ENCODE measurements at regions not wholly inside any gene's neighbourhood (a gene's known extent, or its start where the extent isn't known, plus 50 kb on each side); places are given as distances from the start of the nearest gene placed in this dataset.
"Not testable (repeated sequence)": the region's sequence is repeated elsewhere in the genome, so short reads cannot be mapped to it uniquely, and the experiment has no call there.

DNA sequence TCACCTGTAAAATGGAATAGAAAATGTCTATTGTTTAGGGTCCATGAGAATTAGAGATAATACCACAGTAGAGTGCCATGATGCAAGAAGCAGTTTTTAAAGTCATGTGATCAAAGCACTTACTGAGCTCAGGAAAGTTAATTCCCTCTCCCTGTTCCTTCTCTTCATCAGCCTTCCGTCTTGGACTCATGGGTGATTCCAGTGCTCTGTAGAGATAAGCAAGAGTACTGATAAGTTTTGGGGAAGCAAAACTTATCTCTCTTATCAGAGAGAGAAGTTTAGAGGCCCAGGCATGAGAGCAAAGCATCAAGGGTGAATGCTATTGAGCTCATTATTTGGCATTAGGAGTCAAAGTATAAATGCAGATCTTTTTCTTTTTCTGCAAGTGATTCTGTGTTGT lies 410.1 kb downstream of the AGTPBP1 start:
- no peak overlapping the region for H3K4me3 ChIP-seq (ENCODE audit: low read length)

DNA sequence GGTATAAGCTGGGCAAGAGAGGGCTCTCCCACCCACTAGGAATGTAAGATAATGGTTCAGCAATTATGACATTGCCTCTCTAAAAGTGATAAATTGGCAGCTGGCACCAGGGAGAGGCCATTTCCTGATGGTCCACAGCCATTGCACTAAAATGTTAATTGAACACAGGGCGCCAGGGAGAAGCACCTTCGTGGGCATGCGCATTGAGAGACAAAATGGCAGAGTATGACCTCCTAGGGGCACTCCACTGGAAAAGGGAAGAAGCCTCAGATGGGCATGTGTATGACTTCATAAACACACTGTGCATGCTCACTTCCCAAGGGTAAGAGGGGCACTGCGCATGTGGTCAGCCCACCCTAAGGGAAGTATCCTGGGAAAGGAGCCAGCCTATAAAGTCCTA lies 419.2 kb downstream of the AGTPBP1 start:
- H3K27me3 ChIP-seq (ENCODE audit: control insufficient read depth, insufficient read depth, low read length) = no peaks in the 10 kb centered on the region
- no peak overlapping the region for H3K9ac ChIP-seq (ENCODE audit: low read depth, low read length)

More for the DNA sequence above, 410.1 kb downstream of the AGTPBP1 start:
- no peak overlapping the region for H3K4me2 ChIP-seq (ENCODE audit: low read length)
- no peaks in the 10 kb centered on the region for H3K36me3 ChIP-seq (ENCODE audit: insufficient read depth, low read length)
- H3K9me3 ChIP-seq (replicated peaks; ENCODE audit: low read length) = no peaks in the 10 kb centered on the region
- H3K4me1 ChIP-seq (ENCODE audit: control insufficient read depth, insufficient read depth, low read length) = no peaks in the 10 kb centered on the region
- H3K9ac ChIP-seq (ENCODE audit: low read depth, low read length) = no peak overlapping the region
- H3K27me3 ChIP-seq (ENCODE audit: control insufficient read depth, insufficient read depth, low read length) = no peaks in the 10 kb centered on the region

DNA sequence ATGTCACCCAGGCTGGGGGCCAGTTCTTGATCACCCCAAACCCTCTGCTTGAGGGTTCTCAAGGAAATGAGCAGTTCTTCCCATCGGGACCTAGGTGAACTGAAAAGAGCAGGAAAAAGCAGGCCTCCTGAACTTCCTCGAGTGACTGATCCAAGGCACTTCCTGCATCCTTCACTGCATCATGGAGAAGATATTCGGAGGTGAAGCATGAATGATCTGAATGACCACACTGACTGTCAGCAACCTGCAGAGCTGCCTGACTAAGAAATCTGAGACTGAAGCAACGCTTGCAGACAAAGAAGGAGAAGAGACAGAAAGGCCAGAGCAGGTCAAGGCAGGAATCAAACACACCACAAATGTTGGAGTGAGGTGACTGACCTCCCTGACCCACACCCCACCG lies 420.2 kb downstream of the AGTPBP1 start:
- no peak overlapping the region for H3K4me2 ChIP-seq (ENCODE audit: low read length)
- H3K27me3 ChIP-seq (ENCODE audit: control insufficient read depth, insufficient read depth, low read length) = no peaks in the 10 kb centered on the region
- H3K4me1 ChIP-seq (ENCODE audit: control insufficient read depth, insufficient read depth, low read length) = no peaks in the 10 kb centered on the region
- peaks cover 4% of the 10 kb centered on the region for H3K9me3 ChIP-seq (replicated peaks; ENCODE audit: low read length)
- no peak overlapping the region for H3K9ac ChIP-seq (ENCODE audit: low read depth, low read length)
- no peaks in the 10 kb centered on the region for H3K36me3 ChIP-seq (ENCODE audit: insufficient read depth, low read length)
- no peak overlapping the region for H3K4me3 ChIP-seq (ENCODE audit: low read length)

More for the DNA sequence above, 419.2 kb downstream of the AGTPBP1 start:
- no peak overlapping the region for H3K4me3 ChIP-seq (ENCODE audit: low read length)
- peaks cover 4% of the 10 kb centered on the region for H3K9me3 ChIP-seq (replicated peaks; ENCODE audit: low read length)
- no peaks in the 10 kb centered on the region for H3K36me3 ChIP-seq (ENCODE audit: insufficient read depth, low read length)
- no peak overlapping the region for H3K4me2 ChIP-seq (ENCODE audit: low read length)
- H3K4me1 ChIP-seq (ENCODE audit: control insufficient read depth, insufficient read depth, low read length) = no peaks in the 10 kb centered on the region

DNA sequence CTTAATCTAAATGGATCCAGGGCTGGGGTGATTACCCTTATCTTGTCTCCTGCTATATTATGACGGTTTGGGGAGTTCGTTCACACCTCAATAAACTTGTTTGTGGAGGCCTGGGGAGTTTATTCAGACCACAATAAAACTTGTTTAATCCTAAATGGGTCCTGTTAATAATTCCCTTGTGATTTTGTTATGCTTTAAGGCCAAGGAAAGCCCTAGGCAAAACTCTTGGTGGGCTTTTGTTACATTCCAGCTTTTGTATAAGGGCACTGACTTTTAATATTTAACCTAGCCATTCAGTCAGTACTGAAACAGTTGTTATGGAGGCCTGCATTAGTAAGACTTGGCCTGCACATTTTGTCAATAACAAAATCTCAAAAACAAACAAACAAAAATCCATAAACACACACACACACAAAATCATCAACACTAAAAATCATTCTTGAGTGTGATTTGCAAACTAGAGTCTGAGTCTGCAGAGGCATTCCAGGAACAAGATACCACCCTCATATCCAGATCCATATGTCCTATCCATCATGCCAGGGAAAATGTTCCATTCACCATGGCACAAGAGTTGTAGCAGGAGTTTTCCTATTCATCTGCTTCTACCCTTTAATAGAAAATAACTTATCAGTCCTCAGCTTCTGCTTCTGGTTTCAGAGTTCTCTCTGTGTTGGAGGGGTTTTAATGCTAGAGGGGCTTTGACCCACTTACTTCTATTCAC lies 421.7 kb downstream of the AGTPBP1 start:
- Histone ChIP-seq H3K4me1 (ENCODE audit: control insufficient read depth, insufficient read depth, low read length) (no peaks in the 10 kb centered on the region), H3K9ac (ENCODE audit: low read depth, low read length) (no peak overlapping the region), H3K4me3 (ENCODE audit: low read length) (no peak overlapping the region), H3K4me2 (ENCODE audit: low read length) (no peak overlapping the region), H3K36me3 (ENCODE audit: insufficient read depth, low read length) (no peaks in the 10 kb centered on the region), H3K27me3 (ENCODE audit: control insufficient read depth, insufficient read depth, low read length) (no peaks in the 10 kb centered on the region), H3K9me3 (replicated peaks; ENCODE audit: low read length) (peaks cover 4% of the 10 kb centered on the region)

DNA sequence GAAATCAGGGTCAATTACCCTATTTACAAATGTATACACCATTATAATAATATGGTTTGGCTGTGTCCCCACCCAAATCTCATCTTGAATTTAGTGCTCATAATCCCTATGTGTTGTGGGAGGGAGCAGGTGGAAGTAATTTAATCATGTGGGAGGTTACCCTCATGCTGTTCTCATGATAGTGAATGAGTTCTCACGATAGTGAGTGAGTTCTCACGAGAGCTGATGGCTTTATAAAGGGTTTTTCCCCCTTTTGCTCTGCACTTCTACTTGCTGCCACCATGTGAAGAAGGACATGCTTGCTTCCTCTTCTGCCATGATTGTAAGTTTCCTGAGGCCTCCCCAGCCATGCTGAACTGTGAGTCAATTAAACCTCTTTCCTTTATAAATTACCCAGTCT lies 426.2 kb downstream of the AGTPBP1 start:
- H3K9ac ChIP-seq (ENCODE audit: low read depth, low read length); H3K27me3 ChIP-seq (ENCODE audit: control insufficient read depth, insufficient read depth, low read length); H3K9me3 ChIP-seq (replicated peaks; ENCODE audit: low read length); H3K4me2 ChIP-seq (ENCODE audit: low read length); H3K4me1 ChIP-seq (ENCODE audit: control insufficient read depth, insufficient read depth, low read length); H3K4me3 ChIP-seq (ENCODE audit: low read length); H3K36me3 ChIP-seq (ENCODE audit: insufficient read depth, low read length): not testable (repeated sequence)

DNA sequence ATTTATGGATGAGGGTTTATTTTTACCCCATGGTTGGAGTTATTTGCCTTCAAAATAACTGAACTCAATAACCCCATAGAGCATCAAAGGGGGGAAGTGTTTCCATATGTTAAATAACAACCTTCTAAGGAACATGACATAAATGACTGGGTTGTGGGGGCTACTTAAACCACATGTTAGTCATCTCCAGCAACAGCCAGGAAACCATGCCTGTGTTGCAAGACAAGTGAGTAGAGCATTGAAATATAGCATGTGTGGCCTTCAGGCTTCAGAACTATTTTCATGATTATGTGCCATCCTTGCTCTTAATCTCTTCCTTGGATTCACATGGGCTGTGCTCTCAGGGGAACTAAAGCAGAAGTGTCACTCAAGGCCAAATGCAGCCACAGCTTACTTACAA lies 431.2 kb downstream of the AGTPBP1 start:
- H3K4me1 ChIP-seq (ENCODE audit: control insufficient read depth, insufficient read depth, low read length) = no peaks in the 10 kb centered on the region
- H3K36me3 ChIP-seq (ENCODE audit: insufficient read depth, low read length) = no peaks in the 10 kb centered on the region
- H3K9ac ChIP-seq (ENCODE audit: low read depth, low read length) = no peak overlapping the region
- no peak overlapping the region for H3K4me2 ChIP-seq (ENCODE audit: low read length)
- H3K4me3 ChIP-seq (ENCODE audit: low read length) = no peak overlapping the region
- no peaks in the 10 kb centered on the region for H3K27me3 ChIP-seq (ENCODE audit: control insufficient read depth, insufficient read depth, low read length)
- no peaks in the 10 kb centered on the region for H3K9me3 ChIP-seq (replicated peaks; ENCODE audit: low read length)

DNA sequence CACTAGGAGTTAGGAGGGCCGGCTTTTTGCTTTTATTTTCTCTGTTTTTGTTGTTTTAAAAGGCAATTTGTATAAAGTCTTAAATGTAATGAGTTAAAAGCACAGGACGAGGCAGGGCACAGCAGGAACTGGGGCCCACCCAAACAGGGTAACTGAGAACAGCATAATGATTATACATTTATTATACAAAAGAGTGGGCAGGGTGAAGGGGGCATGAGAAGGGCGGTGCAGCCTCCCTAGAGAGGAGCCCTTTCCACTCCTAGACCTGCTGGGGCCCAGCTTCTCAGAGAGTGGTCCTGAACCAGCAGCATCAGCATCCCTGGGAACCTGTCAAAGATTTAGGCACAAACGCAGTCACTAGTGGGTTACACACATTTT lies 438.0 kb downstream of the AGTPBP1 start:
- H3K27me3 ChIP-seq (ENCODE audit: control insufficient read depth, insufficient read depth, low read length) = no peaks in the 10 kb centered on the region
- no peak overlapping the region for H3K4me2 ChIP-seq (ENCODE audit: low read length)
- H3K9me3 ChIP-seq (replicated peaks; ENCODE audit: low read length) = no peaks in the 10 kb centered on the region
- no peaks in the 10 kb centered on the region for H3K36me3 ChIP-seq (ENCODE audit: insufficient read depth, low read length)
- H3K9ac ChIP-seq (ENCODE audit: low read depth, low read length) = no peak overlapping the region
- H3K4me1 ChIP-seq (ENCODE audit: control insufficient read depth, insufficient read depth, low read length) = no peaks in the 10 kb centered on the region
- H3K4me3 ChIP-seq (ENCODE audit: low read length) = no peak overlapping the region

DNA sequence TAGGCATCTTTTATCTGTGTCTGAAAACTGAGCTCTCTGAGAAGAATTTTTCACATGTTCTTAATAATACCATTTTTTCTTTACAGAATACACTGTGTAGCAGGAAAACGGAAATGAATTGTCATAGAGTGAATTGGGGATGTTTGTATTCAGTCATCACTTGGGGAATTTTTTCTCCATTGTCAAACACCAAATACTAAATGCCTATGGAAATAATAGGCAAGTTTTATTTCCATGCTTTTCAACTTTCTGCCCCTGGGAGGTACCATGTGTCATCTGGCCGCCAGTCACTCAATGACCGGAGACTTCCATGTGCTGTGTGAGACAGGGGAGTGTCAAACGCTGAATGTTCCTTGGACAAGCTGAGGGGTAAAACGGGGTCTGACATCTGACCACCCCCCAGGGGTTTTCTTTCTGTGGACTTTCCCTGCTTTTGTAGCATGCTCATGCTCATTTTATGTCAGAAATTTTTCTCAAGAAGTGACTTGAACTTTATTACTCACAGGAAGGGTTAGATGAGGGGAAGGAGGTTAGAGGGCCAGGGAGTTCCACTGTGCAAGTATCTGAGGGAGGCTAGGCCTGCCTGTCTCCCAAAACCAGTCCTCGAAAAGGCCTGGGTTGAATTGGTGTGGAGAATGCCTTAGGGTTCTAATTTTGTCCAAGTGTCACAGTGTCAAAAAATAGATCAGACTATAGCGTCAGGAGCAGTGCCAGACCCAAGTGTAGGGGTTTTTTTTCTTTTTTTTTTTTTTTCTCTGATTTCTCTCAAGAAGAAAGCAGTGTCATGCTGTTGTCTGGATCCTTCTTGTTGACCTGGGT lies 438.6 kb downstream of the AGTPBP1 start:
- H3K27me3 ChIP-seq (ENCODE audit: control insufficient read depth, insufficient read depth, low read length) = no peaks in the 10 kb centered on the region

DNA sequence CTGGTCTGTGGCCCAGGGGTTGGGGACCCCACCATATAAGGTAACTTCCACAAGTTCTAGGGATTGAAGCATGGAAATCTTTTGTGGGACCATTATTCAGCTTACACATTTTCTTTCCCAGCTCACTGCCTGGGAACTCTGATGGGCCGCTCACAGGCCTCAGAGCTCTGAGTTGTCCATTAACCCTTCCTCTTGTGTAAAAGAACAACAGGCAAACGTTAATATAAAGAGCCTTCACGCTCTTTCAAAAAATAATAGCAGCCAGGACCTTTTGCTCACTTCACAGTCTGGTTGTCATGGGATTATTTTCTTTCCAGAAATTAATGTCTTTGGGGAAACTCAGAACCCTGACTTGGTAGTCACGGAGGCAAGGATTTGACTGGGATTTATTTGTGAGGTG lies 443.3 kb downstream of the AGTPBP1 start:
- Histone ChIP-seq H3K27me3 (ENCODE audit: control insufficient read depth, insufficient read depth, low read length) (no peaks in the 10 kb centered on the region), H3K36me3 (ENCODE audit: insufficient read depth, low read length) (no peaks in the 10 kb centered on the region), H3K4me2 (ENCODE audit: low read length) (no peak overlapping the region), H3K4me3 (ENCODE audit: low read length) (no peak overlapping the region), H3K9ac (ENCODE audit: low read depth, low read length) (no peak overlapping the region), H3K9me3 (replicated peaks; ENCODE audit: low read length) (no peaks in the 10 kb centered on the region), H3K4me1 (ENCODE audit: control insufficient read depth, insufficient read depth, low read length) (no peaks in the 10 kb centered on the region)

More for the DNA sequence above, 438.6 kb downstream of the AGTPBP1 start:
- no peaks in the 10 kb centered on the region for H3K36me3 ChIP-seq (ENCODE audit: insufficient read depth, low read length)
- no peaks in the 10 kb centered on the region for H3K9me3 ChIP-seq (replicated peaks; ENCODE audit: low read length)
- H3K4me2 ChIP-seq (ENCODE audit: low read length) = no peak overlapping the region
- H3K9ac ChIP-seq (ENCODE audit: low read depth, low read length) = no peak overlapping the region
- no peak overlapping the region for H3K4me3 ChIP-seq (ENCODE audit: low read length)
- no peaks in the 10 kb centered on the region for H3K4me1 ChIP-seq (ENCODE audit: control insufficient read depth, insufficient read depth, low read length)

DNA sequence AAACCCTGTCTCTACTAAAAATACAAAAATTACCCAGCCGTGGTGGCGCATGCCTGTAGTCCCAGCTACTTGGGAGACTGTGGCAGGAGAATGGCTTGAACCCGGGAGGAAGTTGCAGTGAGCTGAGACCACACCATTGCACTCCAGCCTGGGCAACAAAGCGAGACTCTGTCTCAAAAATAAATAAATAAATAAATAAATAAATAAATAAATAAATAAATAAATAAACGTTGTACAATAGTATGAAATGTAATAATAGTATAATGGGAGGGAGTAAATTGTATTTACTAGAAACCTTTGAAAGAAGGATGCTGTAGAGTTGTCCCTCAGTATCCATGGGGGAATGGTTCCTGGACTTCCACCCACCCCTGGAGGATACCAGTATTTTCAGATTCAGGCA lies 446.5 kb downstream of the AGTPBP1 start:
- H3K4me1 ChIP-seq (ENCODE audit: control insufficient read depth, insufficient read depth, low read length); H3K9me3 ChIP-seq (replicated peaks; ENCODE audit: low read length); H3K4me3 ChIP-seq (ENCODE audit: low read length); H3K27me3 ChIP-seq (ENCODE audit: control insufficient read depth, insufficient read depth, low read length); H3K9ac ChIP-seq (ENCODE audit: low read depth, low read length); H3K4me2 ChIP-seq (ENCODE audit: low read length); H3K36me3 ChIP-seq (ENCODE audit: insufficient read depth, low read length): not testable (repeated sequence)

DNA sequence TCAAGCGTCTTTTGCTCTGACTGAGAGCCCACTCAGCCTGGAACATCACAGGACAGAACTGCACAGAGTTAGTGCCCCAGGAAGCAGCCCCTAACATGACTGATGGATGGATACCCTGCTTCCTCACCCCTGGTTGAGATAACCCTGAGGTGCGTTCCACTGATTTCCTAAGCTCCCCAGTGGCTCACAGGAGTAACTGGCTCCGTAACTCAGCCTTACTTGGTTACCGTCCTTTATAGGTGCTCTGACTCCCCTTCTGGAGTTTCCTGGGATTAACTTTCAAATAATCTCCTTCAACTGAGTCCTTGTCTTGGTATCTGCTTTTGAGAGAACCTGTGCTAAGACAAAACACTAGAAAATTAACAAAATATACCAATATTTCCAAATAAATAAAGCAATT lies 449.5 kb downstream of the AGTPBP1 start:
- Histone ChIP-seq H3K9ac (ENCODE audit: low read depth, low read length) (no peak overlapping the region), H3K36me3 (ENCODE audit: insufficient read depth, low read length) (no peaks in the 10 kb centered on the region), H3K27me3 (ENCODE audit: control insufficient read depth, insufficient read depth, low read length) (no peaks in the 10 kb centered on the region), H3K9me3 (replicated peaks; ENCODE audit: low read length) (no peaks in the 10 kb centered on the region), H3K4me2 (ENCODE audit: low read length) (no peak overlapping the region), H3K4me3 (ENCODE audit: low read length) (no peak overlapping the region), H3K4me1 (ENCODE audit: control insufficient read depth, insufficient read depth, low read length) (no peaks in the 10 kb centered on the region)

DNA sequence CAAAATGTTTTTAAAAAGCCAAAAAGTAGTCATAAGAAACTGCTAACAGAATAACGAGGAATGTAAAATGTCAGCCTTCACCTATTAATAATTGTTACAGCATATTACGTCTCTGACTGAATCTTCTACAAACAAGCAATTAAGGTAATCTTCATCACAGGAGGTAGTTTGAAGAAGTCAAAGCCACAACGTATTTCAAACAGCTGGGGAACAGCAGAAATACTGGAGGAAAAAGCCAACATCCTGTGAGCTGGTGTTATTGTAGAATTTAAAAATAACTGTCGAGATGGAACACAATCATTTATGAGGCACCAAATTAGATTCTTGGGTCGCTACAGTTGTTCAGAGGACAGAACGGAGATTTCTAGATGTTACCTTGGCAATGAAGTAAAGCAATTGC lies 450.5 kb downstream of the AGTPBP1 start:
- no peaks in the 10 kb centered on the region for H3K27me3 ChIP-seq (ENCODE audit: control insufficient read depth, insufficient read depth, low read length)
- H3K4me3 ChIP-seq (ENCODE audit: low read length) = no peak overlapping the region
- no peak overlapping the region for H3K9ac ChIP-seq (ENCODE audit: low read depth, low read length)
- no peaks in the 10 kb centered on the region for H3K9me3 ChIP-seq (replicated peaks; ENCODE audit: low read length)
- H3K4me2 ChIP-seq (ENCODE audit: low read length) = no peak overlapping the region
- no peaks in the 10 kb centered on the region for H3K4me1 ChIP-seq (ENCODE audit: control insufficient read depth, insufficient read depth, low read length)
- H3K36me3 ChIP-seq (ENCODE audit: insufficient read depth, low read length) = no peaks in the 10 kb centered on the region
